Medulla oblongata (tissue), 1 donor: ENCODE measurements at regions not wholly inside any gene's neighbourhood (a gene's known extent, or its start where the extent isn't known, plus 50 kb on each side); places are given as distances from the start of the nearest gene placed in this dataset.
"Not testable (repeated sequence)": the region's sequence is repeated elsewhere in the genome, so short reads cannot be mapped to it uniquely, and the experiment has no call there.

ENCODE experiments used
- DNase-seq: peaks from one replicate; pipeline ENCODE4 v3.0.0-alpha.2; 2015; ENCODE audit errors: extremely low spot score

- DNase-seq: not testable (repeated sequence)
These were observed 313.5 kb downstream of the ANAPC1 start for GRCh38 chr2:111570300-111571114.

GRCh38 chr2:111574803-111575202 is 309.2 kb downstream of the ANAPC1 start:
- DNase-seq: not testable (repeated sequence)

- DNase-seq: not testable (repeated sequence)
These were observed 306.7 kb downstream of the ANAPC1 start for GRCh38 chr2:111577154-111577885.

GRCh38 chr2:111579500-111580134 is 304.4 kb downstream of the ANAPC1 start:
- DNase-seq: not testable (repeated sequence)

GRCh38 chr2:111580616-111581015 is 303.4 kb downstream of the ANAPC1 start:
- DNase-seq: not testable (repeated sequence)

- not testable (repeated sequence) for DNase-seq
These were observed 301.9 kb downstream of the ANAPC1 start for GRCh38 chr2:111582090-111582489.

GRCh38 chr2:111583480-111583879 is 300.5 kb downstream of the ANAPC1 start:
- not testable (repeated sequence) for DNase-seq

GRCh38 chr2:111584540-111584939 is 299.5 kb downstream of the ANAPC1 start:
- DNase-seq: not testable (repeated sequence)

- DNase-seq: not testable (repeated sequence)
These were observed 299.0 kb downstream of the ANAPC1 start for GRCh38 chr2:111584950-111585349.

GRCh38 chr2:111586014-111586413 is 298.0 kb downstream of the ANAPC1 start:
- DNase-seq: not testable (repeated sequence)

GRCh38 chr2:111595072-111595471 is 288.9 kb downstream of the ANAPC1 start:
- DNase-seq: not testable (repeated sequence)

- not testable (repeated sequence) for DNase-seq
These were observed 286.9 kb downstream of the ANAPC1 start for GRCh38 chr2:111596808-111597705.

- not testable (repeated sequence) for DNase-seq
These were observed 285.0 kb downstream of the ANAPC1 start for GRCh38 chr2:111598944-111599343.

- not testable (repeated sequence) for DNase-seq
These were observed 281.7 kb downstream of the ANAPC1 start for GRCh38 chr2:111602259-111602658.

- not testable (repeated sequence) for DNase-seq
These were observed 278.2 kb downstream of the ANAPC1 start for GRCh38 chr2:111605798-111606197.

- not testable (repeated sequence) for DNase-seq
These were observed 277.4 kb downstream of the ANAPC1 start for GRCh38 chr2:111606632-111607031.

- not testable (repeated sequence) for DNase-seq
These were observed 274.7 kb downstream of the ANAPC1 start for GRCh38 chr2:111609146-111609844.

- DNase-seq: not testable (repeated sequence)
These were observed 274.0 kb downstream of the ANAPC1 start for GRCh38 chr2:111610035-111610434.

- DNase-seq: no peak
These were observed 267.3 kb downstream of the ANAPC1 start for GRCh38 chr2:111616651-111617218.
